ENCODE measurements at regions not wholly inside any gene's neighbourhood (a gene's known extent, or its start where the extent isn't known, plus 50 kb on each side); places are given as distances from the start of the nearest gene placed in this dataset.

GRCh38 chr3:111314181-111314873, 227.7 kb upstream of the CD96 start:
- TF ChIP-seq POLR2A (IDR thresholded peaks at IDR 0.05) (no peak), POLR2AphosphoS5 (IDR thresholded peaks at IDR 0.05; ENCODE audit: insufficient read depth in 1 of 2, low read depth in 1 of 2) (no peak)
- TF ChIP-seq, protein P1, sequence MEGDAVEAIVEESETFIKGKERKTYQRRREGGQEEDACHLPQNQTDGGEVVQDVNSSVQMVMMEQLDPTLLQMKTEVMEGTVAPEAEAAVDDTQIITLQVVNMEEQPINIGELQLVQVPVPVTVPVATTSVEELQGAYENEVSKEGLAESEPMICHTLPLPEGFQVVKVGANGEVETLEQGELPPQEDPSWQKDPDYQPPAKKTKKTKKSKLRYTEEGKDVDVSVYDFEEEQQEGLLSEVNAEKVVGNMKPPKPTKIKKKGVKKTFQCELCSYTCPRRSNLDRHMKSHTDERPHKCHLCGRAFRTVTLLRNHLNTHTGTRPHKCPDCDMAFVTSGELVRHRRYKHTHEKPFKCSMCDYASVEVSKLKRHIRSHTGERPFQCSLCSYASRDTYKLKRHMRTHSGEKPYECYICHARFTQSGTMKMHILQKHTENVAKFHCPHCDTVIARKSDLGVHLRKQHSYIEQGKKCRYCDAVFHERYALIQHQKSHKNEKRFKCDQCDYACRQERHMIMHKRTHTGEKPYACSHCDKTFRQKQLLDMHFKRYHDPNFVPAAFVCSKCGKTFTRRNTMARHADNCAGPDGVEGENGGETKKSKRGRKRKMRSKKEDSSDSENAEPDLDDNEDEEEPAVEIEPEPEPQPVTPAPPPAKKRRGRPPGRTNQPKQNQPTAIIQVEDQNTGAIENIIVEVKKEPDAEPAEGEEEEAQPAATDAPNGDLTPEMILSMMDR (IDR thresholded peaks at IDR 0.05), result no peak

Data from vagina (tissue), 2 donors.